GM21619 (cell line): ENCODE measurements at regions not wholly inside any gene's neighbourhood (a gene's known extent, or its start where the extent isn't known, plus 50 kb on each side); places are given as distances from the start of the nearest gene placed in this dataset.

Source experiments
- ATAC-seq: cut with Tn5 transposase; IDR thresholded peaks from one replicate; pipeline ENCODE4 v1.9.1; 2021; ENCODE audit not compliant: unreplicated experiment

DNA sequence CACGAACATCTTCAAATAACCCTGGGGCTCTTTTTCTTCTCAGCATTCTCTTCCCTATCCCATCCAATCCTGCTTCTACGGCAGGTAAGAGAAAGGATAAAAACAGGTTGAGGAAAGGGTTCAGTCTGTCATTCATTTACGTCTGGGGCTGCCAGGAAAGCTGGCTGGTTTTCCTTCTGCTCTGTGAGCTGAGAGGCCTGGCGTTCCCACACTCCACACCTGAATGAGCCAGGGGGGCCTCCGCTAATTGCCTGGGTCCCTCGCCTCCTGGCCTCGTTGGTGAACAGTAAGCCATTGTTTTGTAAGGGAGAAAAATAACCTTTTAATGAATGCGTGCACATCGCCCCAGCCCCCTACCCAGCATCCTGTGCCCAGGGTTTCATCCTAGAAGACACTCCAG is 70.8 kb upstream of the SIM2 start:
- ATAC-seq, result no peak

- no peak for ATAC-seq
Observed at GRCh38 chr21:36628761-36629460, 70.0 kb upstream of the SIM2 start.

- ATAC-seq, result no peak
Observed at GRCh38 chr21:36630485-36631206, 68.3 kb upstream of the SIM2 start.

GRCh38 chr21:36636016-36636415 is 62.9 kb upstream of the SIM2 start:
- no peak for ATAC-seq

DNA sequence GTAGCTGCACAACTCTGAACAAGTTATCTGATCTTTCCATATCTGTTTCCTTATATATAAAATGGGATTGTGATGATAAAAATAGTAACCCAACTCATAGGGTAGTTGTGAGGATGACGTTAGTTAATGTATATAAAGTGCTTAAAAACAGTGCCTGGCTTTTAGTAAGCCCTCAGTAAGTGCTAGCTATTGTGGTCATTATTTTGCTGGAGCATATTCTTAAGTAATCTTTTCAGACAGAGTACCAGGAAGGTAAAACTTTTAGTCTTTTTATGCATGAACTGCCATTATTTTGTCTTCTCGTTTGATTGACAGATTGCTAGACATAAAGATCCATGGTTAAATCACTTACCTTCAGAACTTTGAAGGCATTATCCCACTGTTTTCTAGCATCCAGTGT is 62.5 kb upstream of the SIM2 start:
- no peak for ATAC-seq

GRCh38 chr21:36639769-36640168 is 59.1 kb upstream of the SIM2 start:
- ATAC-seq, result no peak

GRCh38 chr21:36640174-36640720 is 58.7 kb upstream of the SIM2 start:
- no peak for ATAC-seq

GRCh38 chr21:36640721-36641244 is 58.1 kb upstream of the SIM2 start:
- no peak for ATAC-seq

GRCh38 chr21:36641346-36641745 is 57.6 kb upstream of the SIM2 start:
- ATAC-seq, result no peak

- ATAC-seq, result no peak
Observed at GRCh38 chr21:36641886-36642285, 57.0 kb upstream of the SIM2 start.

DNA sequence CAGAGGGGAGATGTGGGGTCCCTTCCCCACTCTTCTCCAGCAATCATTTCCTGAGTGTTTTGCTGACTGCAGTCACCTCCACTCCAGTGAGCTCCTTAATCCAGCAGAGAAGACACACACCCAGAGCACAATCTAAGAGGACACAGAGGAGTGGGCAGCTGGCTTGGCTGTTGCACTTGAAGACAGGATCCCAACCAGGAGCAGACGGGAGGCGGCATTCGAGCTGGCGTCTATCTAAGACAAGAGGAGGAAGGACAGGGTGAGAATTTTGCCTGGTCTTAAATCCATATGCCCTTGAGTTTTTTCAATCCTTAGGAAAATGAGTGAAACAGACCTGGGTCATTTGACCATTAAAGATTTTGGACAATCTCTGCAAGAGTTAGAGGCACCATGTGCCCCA is 56.1 kb upstream of the SIM2 start:
- no peak for ATAC-seq

DNA sequence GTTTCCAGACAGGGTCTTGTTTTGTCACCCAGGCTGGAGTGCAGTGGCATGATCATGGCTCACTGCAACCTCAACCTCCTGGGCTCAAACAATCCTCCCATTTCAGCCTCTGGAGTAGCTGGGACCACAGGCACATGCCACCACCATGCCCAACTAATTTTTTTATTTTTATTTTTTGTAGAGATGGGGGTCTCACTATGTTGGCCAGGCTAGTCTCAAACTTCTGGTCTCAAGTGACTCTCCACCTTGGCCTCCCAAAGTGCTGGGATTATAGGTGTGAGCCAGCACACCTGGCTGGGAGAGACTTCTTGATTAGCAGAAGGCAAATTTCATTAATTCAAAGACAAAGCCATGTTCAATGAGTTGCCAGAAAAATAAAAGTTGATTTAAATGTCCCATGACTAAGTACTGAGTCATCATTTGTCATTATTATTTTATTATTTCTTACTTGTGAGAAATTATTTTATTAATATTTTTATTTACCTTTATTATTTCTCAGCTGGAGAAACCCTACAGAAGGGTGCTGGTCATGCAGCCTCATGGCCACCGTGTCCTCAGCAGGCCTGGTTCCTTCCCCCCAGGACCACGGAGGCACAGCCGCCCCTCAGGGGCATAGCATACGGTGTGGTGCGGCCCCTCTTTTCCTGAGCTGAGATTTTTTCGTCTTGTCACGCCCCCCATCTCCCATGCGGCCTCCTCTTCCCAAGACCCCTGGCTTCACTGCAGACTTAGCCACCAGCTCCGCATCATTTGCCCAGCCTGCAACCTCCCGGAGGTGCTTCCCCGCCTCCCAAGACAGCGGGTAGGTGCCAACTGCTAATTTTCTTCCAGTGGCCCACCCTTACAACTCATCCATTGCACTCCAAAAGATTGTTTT is 55.3 kb upstream of the SIM2 start:
- no peak for ATAC-seq

DNA sequence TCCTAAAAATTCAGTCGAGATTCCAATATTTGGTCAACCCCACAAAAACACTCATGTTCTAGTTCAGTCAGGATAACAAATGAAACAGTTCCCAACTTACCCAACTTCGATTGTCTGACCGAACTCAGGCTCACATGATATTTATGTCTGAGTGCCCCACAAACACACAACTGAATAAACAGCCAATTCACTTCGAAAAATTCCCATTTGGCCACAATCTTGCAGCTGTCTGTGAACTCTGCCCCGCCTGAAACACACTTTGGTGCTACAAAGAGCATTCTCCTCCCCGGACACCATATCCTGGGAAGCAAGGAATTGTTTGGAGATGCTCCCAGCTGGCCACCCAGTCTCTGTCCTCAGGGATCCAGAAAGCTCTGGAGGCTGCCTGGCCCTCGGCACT is 52.9 kb upstream of the SIM2 start:
- ATAC-seq, result no peak

DNA sequence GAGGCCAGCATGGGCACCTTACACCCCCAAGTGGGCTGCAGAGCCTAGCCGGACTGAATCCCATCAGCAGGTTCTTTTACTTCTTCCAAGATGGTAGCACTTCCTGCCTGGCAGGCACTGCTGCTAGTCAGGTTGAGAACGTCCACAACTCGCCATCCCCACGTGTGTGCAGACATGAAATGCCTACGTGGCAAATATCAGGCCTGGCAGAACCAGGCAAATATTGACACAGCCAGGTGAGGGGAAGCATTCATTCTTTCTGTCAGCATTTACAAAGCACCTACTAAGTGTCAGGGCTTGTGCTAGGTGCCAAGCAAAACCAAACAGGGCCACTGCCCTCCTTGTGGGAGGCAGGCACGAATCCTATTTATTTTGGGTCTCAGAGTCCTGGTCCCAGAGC is 52.3 kb upstream of the SIM2 start:
- no peak for ATAC-seq

GRCh38 chr21:36647279-36648093 is 51.4 kb upstream of the SIM2 start:
- ATAC-seq, result no peak
